Adipocyte (in vitro differentiated cells): ENCODE measurements at regions not wholly inside any gene's neighbourhood (a gene's known extent, or its start where the extent isn't known, plus 50 kb on each side); places are given as distances from the start of the nearest gene placed in this dataset.

Experiments used
- DNase-seq: peaks from one replicate; pipeline ENCODE4 v3.0.0-alpha.2; 2015; ENCODE audit warnings: low read depth
- H3K27me3 ChIP-seq: replicated peaks from 2 replicates; pipeline ENCODE4 v1.7.0; 2013; ENCODE audit warnings: mild to moderate bottlenecking, low read length, moderate library complexity; ENCODE audit not compliant: control insufficient read depth, insufficient read depth
- H3K36me3 ChIP-seq: 2 replicates; pipeline ENCODE4 v1.7.0; 2013; ENCODE audit warnings: low read length, mild to moderate bottlenecking, moderate library complexity; ENCODE audit not compliant: control insufficient read depth, insufficient read depth, severe bottlenecking
- H3K4me1 ChIP-seq: 2 replicates; pipeline ENCODE4 v1.7.0; 2013; ENCODE audit warnings: mild to moderate bottlenecking, low read length, moderate library complexity; ENCODE audit not compliant: control insufficient read depth, insufficient read depth
- H3K4me3 ChIP-seq: 2 replicates; pipeline ENCODE4 v1.7.0; 2013; ENCODE audit warnings: mild to moderate bottlenecking, low read length, moderate library complexity
- H3K9ac ChIP-seq: 2 replicates; pipeline ENCODE4 v1.7.0; 2013; ENCODE audit warnings: mild to moderate bottlenecking, low read length, moderate library complexity
- H3K9me3 ChIP-seq: 2 replicates; pipeline ENCODE4 v1.7.0; 2013; ENCODE audit warnings: mild to moderate bottlenecking, low read length, moderate library complexity; ENCODE audit not compliant: control insufficient read depth

- Histone ChIP-seq H3K36me3 (no peaks in the 10 kb centered on the region), H3K27me3 (no peaks in the 10 kb centered on the region), H3K9ac (no peak overlapping the region), H3K9me3 (no peaks in the 10 kb centered on the region), H3K4me1 (peaks cover 17% of the 10 kb centered on the region), H3K4me3 (no peak overlapping the region)
- DNase-seq = no peak
These were observed 771.1 kb upstream of the ZEB2 start for GRCh38 chr2:145290986-145291385.

- Histone ChIP-seq H3K36me3 (no peaks in the 10 kb centered on the region), H3K27me3 (no peaks in the 10 kb centered on the region), H3K4me3 (no peak overlapping the region), H3K9me3 (no peaks in the 10 kb centered on the region), H3K9ac (no peak overlapping the region), H3K4me1 (peaks cover 17% of the 10 kb centered on the region)
- no peak for DNase-seq
These were observed 770.0 kb upstream of the ZEB2 start for GRCh38 chr2:145289946-145290345.

GRCh38 chr2:145288650-145289496, 769.0 kb upstream of the ZEB2 start:
- no peaks in the 10 kb centered on the region for H3K9me3 ChIP-seq
- H3K27me3 ChIP-seq = no peaks in the 10 kb centered on the region
- peaks cover 17% of the 10 kb centered on the region for H3K4me1 ChIP-seq
- H3K9ac ChIP-seq = no peak overlapping the region
- no peak for DNase-seq
- H3K36me3 ChIP-seq = no peaks in the 10 kb centered on the region
- H3K4me3 ChIP-seq = no peak overlapping the region

GRCh38 chr2:145287736-145288135, 767.8 kb upstream of the ZEB2 start:
- Histone ChIP-seq H3K4me3 (peak overlapping the region; percentile 0), H3K36me3 (no peaks in the 10 kb centered on the region), H3K9ac (peak overlapping the region; percentile 11), H3K9me3 (no peaks in the 10 kb centered on the region), H3K4me1 (peaks cover 22% of the 10 kb centered on the region), H3K27me3 (no peaks in the 10 kb centered on the region)
- DNase-seq = peak; percentile 17

GRCh38 chr2:145286716-145287275, 766.9 kb upstream of the ZEB2 start:
- Histone ChIP-seq H3K9me3 (no peaks in the 10 kb centered on the region), H3K9ac (no peak overlapping the region), H3K4me1 (peaks cover 22% of the 10 kb centered on the region), H3K27me3 (no peaks in the 10 kb centered on the region), H3K4me3 (peak overlapping the region; percentile 0), H3K36me3 (no peaks in the 10 kb centered on the region)
- no peak for DNase-seq

GRCh38 chr2:145284551-145284950, 764.6 kb upstream of the ZEB2 start:
- Histone ChIP-seq H3K9me3 (no peaks in the 10 kb centered on the region), H3K4me3 (no peak overlapping the region), H3K27me3 (no peaks in the 10 kb centered on the region), H3K36me3 (no peaks in the 10 kb centered on the region), H3K4me1 (peaks cover 17% of the 10 kb centered on the region), H3K9ac (no peak overlapping the region)
- no peak for DNase-seq

GRCh38 chr2:145283131-145283530, 763.2 kb upstream of the ZEB2 start:
- no peaks in the 10 kb centered on the region for H3K36me3 ChIP-seq

GRCh38 chr2:145277922-145278321, 758.0 kb upstream of the ZEB2 start:
- no peaks in the 10 kb centered on the region for H3K36me3 ChIP-seq
- H3K4me3 ChIP-seq = no peak overlapping the region
- no peak overlapping the region for H3K9ac ChIP-seq
- H3K4me1 ChIP-seq = no peaks in the 10 kb centered on the region
- H3K27me3 ChIP-seq = no peaks in the 10 kb centered on the region
- peak; percentile 11 for DNase-seq
- no peaks in the 10 kb centered on the region for H3K9me3 ChIP-seq

More at GRCh38 chr2:145283131-145283530, 763.2 kb upstream of the ZEB2 start:
- H3K27me3 ChIP-seq = no peaks in the 10 kb centered on the region
- no peaks in the 10 kb centered on the region for H3K9me3 ChIP-seq
- H3K4me1 ChIP-seq = peaks cover 16% of the 10 kb centered on the region
- no peak for DNase-seq
- no peak overlapping the region for H3K4me3 ChIP-seq
- H3K9ac ChIP-seq = no peak overlapping the region

- Histone ChIP-seq H3K9me3 (peaks cover 9% of the 10 kb centered on the region), H3K4me3 (no peak overlapping the region), H3K9ac (no peak overlapping the region), H3K27me3 (no peaks in the 10 kb centered on the region), H3K36me3 (no peaks in the 10 kb centered on the region), H3K4me1 (no peaks in the 10 kb centered on the region)
- no peak for DNase-seq
These were observed 753.9 kb upstream of the ZEB2 start for GRCh38 chr2:145273840-145274239.

GRCh38 chr2:145268931-145269330, 749.0 kb upstream of the ZEB2 start:
- peaks cover 9% of the 10 kb centered on the region for H3K9me3 ChIP-seq
- H3K36me3 ChIP-seq = no peaks in the 10 kb centered on the region
- DNase-seq = no peak
- no peaks in the 10 kb centered on the region for H3K27me3 ChIP-seq
- no peak overlapping the region for H3K9ac ChIP-seq
- H3K4me3 ChIP-seq = no peak overlapping the region
- no peaks in the 10 kb centered on the region for H3K4me1 ChIP-seq

GRCh38 chr2:145267451-145267850, 747.5 kb upstream of the ZEB2 start:
- H3K4me1 ChIP-seq = no peaks in the 10 kb centered on the region
- no peaks in the 10 kb centered on the region for H3K27me3 ChIP-seq
- H3K4me3 ChIP-seq = no peak overlapping the region
- peaks cover 6% of the 10 kb centered on the region for H3K9me3 ChIP-seq
- no peaks in the 10 kb centered on the region for H3K36me3 ChIP-seq
- no peak overlapping the region for H3K9ac ChIP-seq
- DNase-seq = peak; percentile 13
